HEK293 (cell line): ENCODE measurements at regions not wholly inside any gene's neighbourhood (a gene's known extent, or its start where the extent isn't known, plus 50 kb on each side); places are given as distances from the start of the nearest gene placed in this dataset.

ENCODE experiments used
- CTCF ChIA-PET: fragments of 350-600 bp; formaldehyde crosslinking; extraction: SDS; loops from one replicate; lab custom pipeline; 2021; ENCODE audit warnings: antibody characterized with exemption; lab: Yijun Ruan, JAX
- POLR2A ChIA-PET: fragments of 300-600 bp; formaldehyde crosslinking; extraction: SDS; loops from one replicate; lab custom pipeline; 2020; ENCODE audit warnings: antibody characterized with exemption, inconsistent platforms; lab: Yijun Ruan, JAX
- H3K27ac ChIP-seq: fragments of 200-500 bp; sonication (Bioruptor generic); 2 replicates; pipeline ENCODE4 v1.5.1; 2014; ENCODE audit warnings: low read depth, low read length, control low read depth, inconsistent platforms; ENCODE audit errors: extremely low read depth
- H3K36me3 ChIP-seq, 2 experiments: fragments of 200-500 bp in 1 of 2; sonication (Bioruptor generic) in 1 of 2; 1 replicate in 1 of 2; 2 replicates in 1 of 2; pipeline ENCODE4 v1.5.1; 2014 to 2017; ENCODE audit warnings: inconsistent platforms in 2 of 2, low read length in 2 of 2; ENCODE audit not compliant: control insufficient read depth in 2 of 2, insufficient read depth in 1 of 2
- H3K4me1 ChIP-seq: fragments of 200-500 bp; sonication (Bioruptor generic); 2 replicates; pipeline ENCODE4 v1.5.1; 2014; ENCODE audit warnings: mild to moderate bottlenecking, low read length, inconsistent platforms; ENCODE audit not compliant: control insufficient read depth, insufficient read depth
- H3K4me3 ChIP-seq: 2 replicates; pipeline ENCODE4 v1.5.1; 2011; ENCODE audit warnings: low read depth, mild to moderate bottlenecking, control low read depth, low read length, moderate library complexity
- H3K9me3 ChIP-seq: fragments of 200-500 bp; sonication (Bioruptor generic); 2 replicates; pipeline ENCODE4 v1.5.1; 2014; ENCODE audit warnings: low read depth, low read length, inconsistent platforms; ENCODE audit not compliant: control insufficient read depth, insufficient read depth
- GLI4 ChIP-seq: fragments of 450-650 bp; formaldehyde crosslinking; IDR thresholded peaks from 2 replicates; pipeline ENCODE4 v1.5.1; 2016; ENCODE audit warnings: missing biosample characterization, missing genetic modification characterization
- GLIS1 ChIP-seq: fragments of 450-650 bp; formaldehyde crosslinking; IDR thresholded peaks from 2 replicates; pipeline ENCODE4 v1.5.1; 2016; ENCODE audit warnings: missing biosample characterization, missing genetic modification characterization
- MYNN ChIP-seq: fragments of 450-650 bp; formaldehyde crosslinking; IDR thresholded peaks from 2 replicates; pipeline ENCODE4 v1.5.1; 2016; ENCODE audit warnings: missing biosample characterization, missing genetic modification characterization, borderline replicate concordance
- OSR2 ChIP-seq: fragments of 450-650 bp; formaldehyde crosslinking; IDR thresholded peaks from 2 replicates; pipeline ENCODE4 v1.5.1; 2016; ENCODE audit warnings: missing biosample characterization, missing genetic modification characterization
- RBAK ChIP-seq: fragments of 450-650 bp; formaldehyde crosslinking; IDR thresholded peaks from 2 replicates; pipeline ENCODE4 v1.5.1; 2016; ENCODE audit warnings: missing biosample characterization, missing genetic modification characterization
- SCRT1 ChIP-seq: fragments of 450-650 bp; formaldehyde crosslinking; IDR thresholded peaks from 2 replicates; pipeline ENCODE4 v1.5.1; 2016; ENCODE audit warnings: missing biosample characterization, missing genetic modification characterization, borderline replicate concordance
- ZFHX2 ChIP-seq: fragments of 450-650 bp; formaldehyde crosslinking; conservative IDR thresholded peaks from 2 replicates; pipeline ENCODE4 v1.5.1; 2016; ENCODE audit warnings: missing biosample characterization, missing genetic modification characterization
- ZNF214 ChIP-seq: fragments of 450-650 bp; formaldehyde crosslinking; IDR thresholded peaks from 2 replicates; pipeline ENCODE4 v1.5.1; 2017; ENCODE audit warnings: missing biosample characterization, mild to moderate bottlenecking, missing genetic modification characterization, borderline replicate concordance
- ZNF24 ChIP-seq: fragments of 450-650 bp; formaldehyde crosslinking; IDR thresholded peaks from 2 replicates; pipeline ENCODE4 v1.5.1; 2016; ENCODE audit warnings: missing biosample characterization, missing genetic modification characterization
- ZNF596 ChIP-seq: fragments of 450-650 bp; IDR thresholded peaks from 2 replicates; pipeline ENCODE4 v1.5.0; 2018; ENCODE audit warnings: missing biosample characterization, mild to moderate bottlenecking, missing genetic modification characterization, moderate library complexity
- TF ChIP-seq, protein P1 (sequence below): fragments of 450-650 bp; formaldehyde crosslinking; IDR thresholded peaks from 2 replicates; pipeline ENCODE4 v1.5.1; 2016; ENCODE audit warnings: missing biosample characterization, missing genetic modification characterization, borderline replicate concordance
- TF ChIP-seq, protein P2 (sequence below): fragments of 450-650 bp; formaldehyde crosslinking; IDR thresholded peaks from 2 replicates; pipeline ENCODE4 v1.5.1; 2016; ENCODE audit warnings: missing biosample characterization, missing genetic modification characterization
- TF ChIP-seq, protein P3 (sequence below): fragments of 450-650 bp; formaldehyde crosslinking; IDR thresholded peaks from 2 replicates; pipeline ENCODE4 v1.5.1; 2017; ENCODE audit warnings: missing biosample characterization, missing genetic modification characterization
- TF ChIP-seq, protein P4 (sequence below): fragments of 450-650 bp; formaldehyde crosslinking; IDR thresholded peaks from 2 replicates; pipeline ENCODE4 v1.5.1; 2016; ENCODE audit warnings: missing biosample characterization, missing genetic modification characterization

DNA sequence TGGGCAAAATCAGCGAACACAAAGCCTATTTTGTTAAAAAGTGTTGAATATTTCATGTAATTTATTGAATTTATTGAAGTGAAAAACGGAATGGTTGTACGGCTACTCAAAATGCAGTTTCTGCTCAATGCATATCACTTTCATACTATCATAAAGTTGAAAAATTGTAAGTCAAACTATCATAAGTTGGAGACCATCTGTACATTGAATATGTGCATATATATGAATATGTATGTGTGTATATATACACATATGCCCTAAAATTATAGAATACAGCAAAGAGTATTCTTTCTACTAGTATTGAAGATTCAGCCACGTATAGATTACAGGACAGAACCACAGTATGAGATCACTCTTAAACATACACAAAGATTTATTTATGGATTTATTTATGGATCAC lies 499.0 kb upstream of the SULF2 start (continued):
- TF ChIP-seq, protein P1, sequence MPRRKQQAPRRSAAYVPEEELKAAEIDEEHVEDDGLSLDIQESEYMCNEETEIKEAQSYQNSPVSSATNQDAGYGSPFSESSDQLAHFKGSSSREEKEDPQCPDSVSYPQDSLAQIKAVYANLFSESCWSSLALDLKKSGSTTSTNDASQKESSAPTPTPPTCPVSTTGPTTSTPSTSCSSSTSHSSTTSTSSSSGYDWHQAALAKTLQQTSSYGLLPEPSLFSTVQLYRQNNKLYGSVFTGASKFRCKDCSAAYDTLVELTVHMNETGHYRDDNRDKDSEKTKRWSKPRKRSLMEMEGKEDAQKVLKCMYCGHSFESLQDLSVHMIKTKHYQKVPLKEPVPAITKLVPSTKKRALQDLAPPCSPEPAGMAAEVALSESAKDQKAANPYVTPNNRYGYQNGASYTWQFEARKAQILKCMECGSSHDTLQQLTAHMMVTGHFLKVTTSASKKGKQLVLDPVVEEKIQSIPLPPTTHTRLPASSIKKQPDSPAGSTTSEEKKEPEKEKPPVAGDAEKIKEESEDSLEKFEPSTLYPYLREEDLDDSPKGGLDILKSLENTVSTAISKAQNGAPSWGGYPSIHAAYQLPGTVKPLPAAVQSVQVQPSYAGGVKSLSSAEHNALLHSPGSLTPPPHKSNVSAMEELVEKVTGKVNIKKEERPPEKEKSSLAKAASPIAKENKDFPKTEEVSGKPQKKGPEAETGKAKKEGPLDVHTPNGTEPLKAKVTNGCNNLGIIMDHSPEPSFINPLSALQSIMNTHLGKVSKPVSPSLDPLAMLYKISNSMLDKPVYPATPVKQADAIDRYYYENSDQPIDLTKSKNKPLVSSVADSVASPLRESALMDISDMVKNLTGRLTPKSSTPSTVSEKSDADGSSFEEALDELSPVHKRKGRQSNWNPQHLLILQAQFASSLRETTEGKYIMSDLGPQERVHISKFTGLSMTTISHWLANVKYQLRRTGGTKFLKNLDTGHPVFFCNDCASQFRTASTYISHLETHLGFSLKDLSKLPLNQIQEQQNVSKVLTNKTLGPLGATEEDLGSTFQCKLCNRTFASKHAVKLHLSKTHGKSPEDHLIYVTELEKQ (tag by site-specific recombination): no peak

DNA sequence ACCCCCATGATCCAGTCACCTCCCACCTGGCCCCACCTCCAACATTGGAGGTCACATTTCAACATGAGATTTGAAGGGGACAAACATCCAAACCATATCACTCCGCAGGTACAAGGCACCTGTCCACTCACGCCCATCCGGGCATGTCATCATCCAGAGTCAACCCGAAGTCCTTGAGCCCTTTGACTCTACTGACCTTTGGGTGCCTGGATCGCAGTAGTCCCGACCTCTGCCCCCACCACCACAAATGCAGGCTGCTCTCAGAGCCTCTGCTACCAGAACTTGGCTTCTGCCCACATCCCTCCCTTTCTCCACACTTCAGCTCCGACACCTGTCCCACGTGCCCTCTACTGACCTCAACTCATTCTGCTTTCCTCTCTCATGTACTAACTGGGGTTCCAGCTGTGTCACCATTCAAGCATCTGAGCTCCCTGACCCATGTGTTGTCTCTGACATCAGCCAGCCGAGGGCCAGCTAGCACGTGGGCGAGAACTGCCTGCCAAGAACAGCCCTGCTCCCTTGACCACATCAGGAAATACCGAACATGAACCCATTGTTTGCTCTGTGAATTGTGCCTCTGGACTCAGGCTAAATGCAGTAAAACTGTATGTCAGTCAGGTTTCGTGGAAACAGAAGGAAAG lies 498.3 kb upstream of the SULF2 start:
- TF ChIP-seq, protein P2, sequence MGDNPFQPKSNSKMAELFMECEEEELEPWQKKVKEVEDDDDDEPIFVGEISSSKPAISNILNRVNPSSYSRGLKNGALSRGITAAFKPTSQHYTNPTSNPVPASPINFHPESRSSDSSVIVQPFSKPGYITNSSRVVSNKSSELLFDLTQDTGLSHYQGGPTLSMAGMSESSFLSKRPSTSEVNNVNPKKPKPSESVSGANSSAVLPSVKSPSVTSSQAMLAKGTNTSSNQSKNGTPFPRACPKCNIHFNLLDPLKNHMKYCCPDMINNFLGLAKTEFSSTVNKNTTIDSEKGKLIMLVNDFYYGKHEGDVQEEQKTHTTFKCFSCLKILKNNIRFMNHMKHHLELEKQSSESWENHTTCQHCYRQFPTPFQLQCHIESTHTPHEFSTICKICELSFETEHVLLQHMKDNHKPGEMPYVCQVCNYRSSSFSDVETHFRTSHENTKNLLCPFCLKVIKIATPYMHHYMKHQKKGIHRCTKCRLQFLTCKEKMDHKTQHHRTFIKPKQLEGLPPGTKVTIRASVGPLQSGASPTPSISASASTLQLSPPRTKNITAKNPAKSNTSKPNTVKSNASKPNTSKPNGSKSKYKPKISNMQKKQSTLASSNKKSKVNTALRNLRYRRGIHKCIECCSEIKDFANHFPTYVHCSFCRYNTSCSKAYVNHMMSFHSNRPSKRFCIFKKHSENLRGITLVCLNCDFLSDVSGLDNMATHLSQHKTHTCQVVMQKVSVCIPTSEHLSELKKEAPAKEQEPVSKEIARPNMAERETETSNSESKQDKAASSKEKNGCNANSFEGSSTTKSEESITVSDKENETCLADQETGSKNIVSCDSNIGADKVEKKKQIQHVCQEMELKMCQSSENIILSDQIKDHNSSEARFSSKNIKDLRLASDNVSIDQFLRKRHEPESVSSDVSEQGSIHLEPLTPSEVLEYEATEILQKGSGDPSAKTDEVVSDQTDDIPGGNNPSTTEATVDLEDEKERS: no peak
- TF ChIP-seq OSR2 (tag by site-specific recombination): no peak
- no peak for TF ChIP-seq ZNF596 (tag by site-specific recombination)
- TF ChIP-seq RBAK: no peak
- TF ChIP-seq, protein P3, sequence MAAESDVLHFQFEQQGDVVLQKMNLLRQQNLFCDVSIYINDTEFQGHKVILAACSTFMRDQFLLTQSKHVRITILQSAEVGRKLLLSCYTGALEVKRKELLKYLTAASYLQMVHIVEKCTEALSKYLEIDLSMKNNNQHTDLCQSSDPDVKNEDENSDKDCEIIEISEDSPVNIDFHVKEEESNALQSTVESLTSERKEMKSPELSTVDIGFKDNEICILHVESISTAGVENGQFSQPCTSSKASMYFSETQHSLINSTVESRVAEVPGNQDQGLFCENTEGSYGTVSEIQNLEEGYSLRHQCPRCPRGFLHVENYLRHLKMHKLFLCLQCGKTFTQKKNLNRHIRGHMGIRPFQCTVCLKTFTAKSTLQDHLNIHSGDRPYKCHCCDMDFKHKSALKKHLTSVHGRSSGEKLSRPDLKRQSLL: no peak
- TF ChIP-seq ZFHX2 (tag by site-specific recombination): peak; percentile 31; the same call in 1 of the 2 replicates
- TF ChIP-seq, protein P4, sequence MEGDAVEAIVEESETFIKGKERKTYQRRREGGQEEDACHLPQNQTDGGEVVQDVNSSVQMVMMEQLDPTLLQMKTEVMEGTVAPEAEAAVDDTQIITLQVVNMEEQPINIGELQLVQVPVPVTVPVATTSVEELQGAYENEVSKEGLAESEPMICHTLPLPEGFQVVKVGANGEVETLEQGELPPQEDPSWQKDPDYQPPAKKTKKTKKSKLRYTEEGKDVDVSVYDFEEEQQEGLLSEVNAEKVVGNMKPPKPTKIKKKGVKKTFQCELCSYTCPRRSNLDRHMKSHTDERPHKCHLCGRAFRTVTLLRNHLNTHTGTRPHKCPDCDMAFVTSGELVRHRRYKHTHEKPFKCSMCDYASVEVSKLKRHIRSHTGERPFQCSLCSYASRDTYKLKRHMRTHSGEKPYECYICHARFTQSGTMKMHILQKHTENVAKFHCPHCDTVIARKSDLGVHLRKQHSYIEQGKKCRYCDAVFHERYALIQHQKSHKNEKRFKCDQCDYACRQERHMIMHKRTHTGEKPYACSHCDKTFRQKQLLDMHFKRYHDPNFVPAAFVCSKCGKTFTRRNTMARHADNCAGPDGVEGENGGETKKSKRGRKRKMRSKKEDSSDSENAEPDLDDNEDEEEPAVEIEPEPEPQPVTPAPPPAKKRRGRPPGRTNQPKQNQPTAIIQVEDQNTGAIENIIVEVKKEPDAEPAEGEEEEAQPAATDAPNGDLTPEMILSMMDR: no peak
- TF ChIP-seq GLI4: no peak
- TF ChIP-seq GLIS1 (tag by site-specific recombination): no peak
- ChIA-PET POLR2A (no interaction called here), CTCF (interaction anchor here (1.4 to 1.6 kb wide), 2 partner anchors 12 to 428 kb away, joined by 4 to 5 read pairs; no protein-coding TSS in a partner anchor)
- Histone ChIP-seq H3K4me1 (no peaks in the 10 kb centered on the region; the same call in 1 of the 2 replicates), H3K36me3 (no peaks in the 10 kb centered on the region), H3K27ac (no peak overlapping the region), H3K9me3 (no peaks in the 10 kb centered on the region), H3K4me3 (no peak overlapping the region)

DNA sequence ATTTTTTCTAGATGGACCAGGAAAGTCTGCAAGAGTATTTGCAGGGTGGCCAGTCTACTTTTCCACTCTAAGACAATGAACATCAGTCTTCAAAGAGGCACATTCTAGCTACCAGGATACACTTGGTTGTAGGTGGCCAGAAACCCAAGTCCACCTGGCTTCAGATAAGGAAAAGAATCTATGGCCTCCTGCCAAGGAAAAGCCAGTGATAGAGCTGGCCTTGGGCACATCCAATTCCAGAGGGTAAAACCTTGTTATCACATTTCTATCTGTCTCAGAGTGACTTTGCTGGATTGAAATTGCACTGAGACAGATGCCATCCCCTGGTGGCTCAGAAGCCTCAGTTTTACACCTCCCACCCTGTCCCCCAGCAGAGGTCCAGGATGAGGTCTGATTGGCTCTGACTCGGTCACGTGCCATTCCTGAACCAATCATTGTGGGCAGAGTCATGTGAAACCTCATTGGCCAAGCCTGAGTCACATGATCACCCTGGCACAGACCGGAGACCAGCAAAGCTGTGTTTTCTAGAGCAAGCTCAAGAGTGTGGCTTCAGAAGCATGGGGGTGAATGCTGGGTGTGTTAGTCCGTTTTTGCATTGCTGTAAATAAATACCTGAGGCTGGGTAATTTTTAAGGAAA lies 497.4 kb upstream of the SULF2 start:
- ChIA-PET POLR2A (no interaction called here), CTCF (interaction anchor here (0.7 to 1.6 kb wide), 3 partner anchors 13 to 496 kb away, joined by 3 to 5 read pairs (median 4); no protein-coding TSS in a partner anchor)
- no peaks in the 10 kb centered on the region; the same call in 1 of the 2 replicates for H3K4me1 ChIP-seq

More for the DNA sequence above, 497.4 kb upstream of the SULF2 start:
- TF ChIP-seq ZNF214: no peak
- TF ChIP-seq ZNF24 (tag by site-specific recombination): no peak
- TF ChIP-seq SCRT1 (tag by site-specific recombination): no peak
- TF ChIP-seq MYNN (tag by site-specific recombination): no peak
- Histone ChIP-seq H3K9me3 (no peaks in the 10 kb centered on the region), H3K27ac (no peak overlapping the region), H3K36me3 (no peaks in the 10 kb centered on the region), H3K4me3 (no peak overlapping the region)
